Body of pancreas (tissue), 4 donors: ENCODE measurements at regions not wholly inside any gene's neighbourhood (a gene's known extent, or its start where the extent isn't known, plus 50 kb on each side); places are given as distances from the start of the nearest gene placed in this dataset.

Experiments used
- ATAC-seq: fragments of 150-250 bp; one replicate; pipeline ENCODE4 v1.9.1; 2016
- DNase-seq, 4 donors: peaks; one replicate each; pipeline ENCODE4 v3.0.0-alpha.2; 2019
- H3K27ac ChIP-seq, 4 donors: fragments of 200-600 bp; sonication (generic); 1 replicate in 3 of 4; 2 replicates in 1 of 4; pipeline versions ENCODE4 v1.5.1 to v1.6.1; 2016 to 2019; ENCODE audit warnings: mild to moderate bottlenecking in 1 of 4, mixed read lengths in 1 of 4, moderate library complexity in 1 of 4
- H3K27me3 ChIP-seq, 2 donors: fragments of 200-600 bp; sonication (generic); one replicate each; pipeline ENCODE4 v1.6.0; 2016; ENCODE audit warnings: mild to moderate bottlenecking in 1 of 2
- H3K36me3 ChIP-seq, 2 donors: fragments of 200-600 bp; sonication (generic); replicated peaks in 1 of 2; 2 replicates each; pipeline ENCODE4 v1.5.1; 2016; ENCODE audit warnings: low read depth in 2 of 2; ENCODE audit not compliant: insufficient read depth in 1 of 2
- H3K4me1 ChIP-seq: fragments of 200-600 bp; sonication (generic); one replicate; pipeline ENCODE4 v1.6.0; 2016
- H3K4me3 ChIP-seq, 2 donors: fragments of 200-600 bp; sonication (generic); 1 replicate in 1 of 2; 2 replicates in 1 of 2; pipeline ENCODE4 v1.5.1; 2016 to 2019
- H3K9me3 ChIP-seq, 3 donors: fragments of 200-600 bp; sonication (generic); 1 replicate in 2 of 3; 2 replicates in 1 of 3; pipeline ENCODE4 v1.5.1; 2016
- POLR2A ChIP-seq, 3 donors: fragments of 450-650 bp; IDR thresholded peaks; one replicate each; pipeline ENCODE4 v1.6.1; 2016; ENCODE audit warnings: antibody characterized with exemption in 3 of 3, mild to moderate bottlenecking in 2 of 3
- WGBS, 2 donors: methylation state at CpG; one replicate each; pipeline ENCODE4 v1.1.5; 2017; 5-methylcytosine and 5-hydroxymethylcytosine counted together
- intact Hi-C: fragments of 100-400 bp; cut with DNase I; formaldehyde crosslinking; loops from one replicate; pipeline ENCODE4 v1.15.1; 2023
- TF ChIP-seq, protein P1 (sequence below), 7 experiments: fragments of 450-650 bp in 4 of 7; fragments of 200-600 bp in 3 of 7; sonication (generic) in 3 of 7; IDR thresholded peaks; one replicate each; pipeline ENCODE4 v1.5.1; 2016 to 2019; ENCODE audit warnings: antibody characterized with exemption in 7 of 7

GRCh38 chr3:177347611-177348010, 150.3 kb upstream of the TBL1XR1 start:
- WGBS, 2 donors: 55 to 78% methylated on average over 1 of the region's 1 CpG
- no peaks in the 10 kb centered on the region for H3K36me3 ChIP-seq
- no peak for TF ChIP-seq POLR2A (IDR thresholded peaks at IDR 0.05)
- ATAC-seq (no peak), DNase-seq (no peak)
- H3K4me1 ChIP-seq: peaks cover 32% of the 10 kb centered on the region
- no peaks in the 10 kb centered on the region for H3K27me3 ChIP-seq
- H3K27ac ChIP-seq: no peak overlapping the region
- intact Hi-C loops: no loop called here
- H3K4me3 ChIP-seq: no peak overlapping the region
- no peaks in the 10 kb centered on the region for H3K9me3 ChIP-seq

DNA sequence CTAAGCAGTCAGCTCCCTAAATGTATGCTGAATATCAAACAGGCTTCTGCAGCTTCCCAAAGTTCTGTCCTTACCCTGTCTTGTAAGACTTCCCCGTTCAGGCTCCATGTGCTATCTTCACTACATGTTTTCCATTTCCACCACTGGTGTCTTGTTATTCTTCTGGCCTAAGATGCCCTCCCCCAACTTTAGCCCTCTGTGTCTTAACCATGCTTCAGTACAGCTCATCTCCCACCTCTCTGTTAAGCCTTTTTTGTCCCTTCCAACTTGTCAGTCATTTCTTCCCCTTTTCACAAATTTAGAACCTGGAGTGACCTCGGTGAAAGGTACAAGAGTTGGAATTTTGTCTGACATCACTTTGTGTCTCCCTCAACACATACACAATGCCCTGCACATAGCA, 151.7 kb upstream of the TBL1XR1 start:
- H3K4me1 ChIP-seq: peaks cover 22% of the 10 kb centered on the region
- ATAC-seq (no peak), DNase-seq (no peak)
- no peaks in the 10 kb centered on the region for H3K36me3 ChIP-seq
- no peaks in the 10 kb centered on the region for H3K27me3 ChIP-seq
- no peak overlapping the region for H3K4me3 ChIP-seq
- no peaks in the 10 kb centered on the region for H3K9me3 ChIP-seq
- TF ChIP-seq POLR2A (IDR thresholded peaks at IDR 0.05): no peak
- TF ChIP-seq, protein P1, sequence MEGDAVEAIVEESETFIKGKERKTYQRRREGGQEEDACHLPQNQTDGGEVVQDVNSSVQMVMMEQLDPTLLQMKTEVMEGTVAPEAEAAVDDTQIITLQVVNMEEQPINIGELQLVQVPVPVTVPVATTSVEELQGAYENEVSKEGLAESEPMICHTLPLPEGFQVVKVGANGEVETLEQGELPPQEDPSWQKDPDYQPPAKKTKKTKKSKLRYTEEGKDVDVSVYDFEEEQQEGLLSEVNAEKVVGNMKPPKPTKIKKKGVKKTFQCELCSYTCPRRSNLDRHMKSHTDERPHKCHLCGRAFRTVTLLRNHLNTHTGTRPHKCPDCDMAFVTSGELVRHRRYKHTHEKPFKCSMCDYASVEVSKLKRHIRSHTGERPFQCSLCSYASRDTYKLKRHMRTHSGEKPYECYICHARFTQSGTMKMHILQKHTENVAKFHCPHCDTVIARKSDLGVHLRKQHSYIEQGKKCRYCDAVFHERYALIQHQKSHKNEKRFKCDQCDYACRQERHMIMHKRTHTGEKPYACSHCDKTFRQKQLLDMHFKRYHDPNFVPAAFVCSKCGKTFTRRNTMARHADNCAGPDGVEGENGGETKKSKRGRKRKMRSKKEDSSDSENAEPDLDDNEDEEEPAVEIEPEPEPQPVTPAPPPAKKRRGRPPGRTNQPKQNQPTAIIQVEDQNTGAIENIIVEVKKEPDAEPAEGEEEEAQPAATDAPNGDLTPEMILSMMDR (IDR thresholded peaks at IDR 0.05): no peak
- 81 to 86% methylated on average over 2 of the region's 2 CpGs for WGBS, 2 donors
- H3K27ac ChIP-seq: no peak overlapping the region
- intact Hi-C loops: no loop called here

- peaks cover 20% of the 10 kb centered on the region for H3K4me1 ChIP-seq
- intact Hi-C loops: no loop called here
Observed at GRCh38 chr3:177349384-177349783, 152.1 kb upstream of the TBL1XR1 start.

GRCh38 chr3:177350121-177350520, 152.8 kb upstream of the TBL1XR1 start:
- Histone ChIP-seq H3K27me3 (no peaks in the 10 kb centered on the region), H3K4me1 (peaks cover 13% of the 10 kb centered on the region), H3K4me3 (no peak overlapping the region), H3K36me3 (no peaks in the 10 kb centered on the region), H3K9me3 (no peaks in the 10 kb centered on the region), H3K27ac (no peak overlapping the region)
- ATAC-seq: no peak
- intact Hi-C loops: loop anchor here (10.0 kb wide), 1 partner anchor 305 kb away; no protein-coding TSS in a partner anchor
- TF ChIP-seq, protein P1 (IDR thresholded peaks at IDR 0.05): no peak
- TF ChIP-seq POLR2A (IDR thresholded peaks at IDR 0.05): no peak
- no peak for DNase-seq
- WGBS, 2 donors: 41 to 43% methylated on average over 2 of the region's 2 CpGs

More at GRCh38 chr3:177349384-177349783, 152.1 kb upstream of the TBL1XR1 start:
- Histone ChIP-seq H3K36me3 (no peaks in the 10 kb centered on the region), H3K9me3 (no peaks in the 10 kb centered on the region), H3K4me3 (no peak overlapping the region), H3K27ac (no peak overlapping the region), H3K27me3 (no peaks in the 10 kb centered on the region)
- ATAC-seq: no peak
- DNase-seq: no peak
- TF ChIP-seq, protein P1 (IDR thresholded peaks at IDR 0.05): no peak
- no peak for TF ChIP-seq POLR2A (IDR thresholded peaks at IDR 0.05)
- WGBS, 2 donors: 91 to 93% methylated on average over 2 of the region's 2 CpGs

DNA sequence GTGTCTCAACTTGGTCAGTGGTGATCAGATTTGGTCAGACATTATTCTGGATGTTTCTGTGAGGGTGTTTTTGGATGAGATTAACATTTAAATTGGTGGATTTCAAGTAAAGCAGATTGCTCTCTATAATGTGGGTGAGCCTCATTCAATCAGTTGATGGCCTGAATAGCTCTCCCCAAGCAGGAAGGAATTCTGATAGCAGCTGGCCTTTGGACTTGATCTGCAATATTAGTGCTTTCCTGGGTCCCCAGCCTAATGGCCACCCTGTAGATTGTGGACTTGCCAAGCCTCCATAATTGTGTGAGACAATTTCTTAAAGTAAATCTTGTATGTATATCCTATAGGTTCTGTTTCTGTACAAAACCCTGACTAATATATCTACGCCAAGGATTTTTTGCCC, 153.9 kb upstream of the TBL1XR1 start:
- 92 to 100% methylated on average over 1 of the region's 1 CpG for WGBS, 2 donors
- H3K27me3 ChIP-seq: no peaks in the 10 kb centered on the region
- no peak overlapping the region for H3K27ac ChIP-seq
- ATAC-seq (no peak), DNase-seq (no peak)
- TF ChIP-seq POLR2A (IDR thresholded peaks at IDR 0.05): no peak
- TF ChIP-seq, protein P1 (IDR thresholded peaks at IDR 0.05): no peak
- no peak overlapping the region for H3K4me3 ChIP-seq
- intact Hi-C loops: loop anchor here (10.0 kb wide), 1 partner anchor 306 kb away; no protein-coding TSS in a partner anchor
- no peaks in the 10 kb centered on the region for H3K9me3 ChIP-seq
- H3K36me3 ChIP-seq: no peaks in the 10 kb centered on the region
- H3K4me1 ChIP-seq: peaks cover 2% of the 10 kb centered on the region
